ENCODE measurements at regions not wholly inside any gene's neighbourhood (a gene's known extent, or its start where the extent isn't known, plus 50 kb on each side); places are given as distances from the start of the nearest gene placed in this dataset.

DNA sequence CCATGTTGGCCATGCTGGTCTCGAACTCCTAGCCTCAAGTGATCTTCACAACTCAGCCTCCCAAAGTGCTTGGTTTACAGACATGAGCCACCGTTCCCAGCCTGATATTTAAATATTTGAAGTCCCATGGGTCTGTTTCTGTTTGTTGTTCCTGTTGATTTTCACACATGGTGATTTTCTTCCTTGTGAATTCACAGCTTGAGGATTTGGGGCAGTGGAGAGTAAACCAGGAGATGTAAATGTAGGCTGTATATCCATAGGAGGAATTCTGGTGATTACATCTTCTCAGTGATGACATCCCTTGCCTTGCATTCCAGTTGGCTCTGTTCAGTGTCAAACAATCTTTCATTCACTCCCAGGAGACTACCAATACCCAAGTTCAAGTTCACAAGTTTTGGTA lies 471.9 kb downstream of the KCTD12 start:
- DNase-seq: no peak

DNA sequence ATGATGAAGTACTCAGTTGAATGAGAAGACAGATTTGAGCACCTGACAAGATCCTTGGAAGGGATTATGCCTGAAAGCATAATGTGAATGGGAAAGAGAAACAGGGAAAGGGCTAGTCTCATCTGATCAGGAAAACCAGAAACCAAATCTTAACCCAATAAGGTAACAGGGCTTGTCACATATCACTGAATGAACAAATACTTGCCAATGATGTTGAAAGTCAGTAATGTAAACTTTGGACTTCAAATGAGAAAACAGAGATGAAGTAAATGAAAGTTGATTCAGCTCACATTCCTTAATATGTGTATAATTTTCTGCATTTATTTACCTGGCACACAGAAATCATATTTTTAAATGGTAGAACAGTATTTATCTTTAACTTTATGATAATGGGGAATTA lies 480.0 kb downstream of the KCTD12 start:
- no peak for DNase-seq

DNA sequence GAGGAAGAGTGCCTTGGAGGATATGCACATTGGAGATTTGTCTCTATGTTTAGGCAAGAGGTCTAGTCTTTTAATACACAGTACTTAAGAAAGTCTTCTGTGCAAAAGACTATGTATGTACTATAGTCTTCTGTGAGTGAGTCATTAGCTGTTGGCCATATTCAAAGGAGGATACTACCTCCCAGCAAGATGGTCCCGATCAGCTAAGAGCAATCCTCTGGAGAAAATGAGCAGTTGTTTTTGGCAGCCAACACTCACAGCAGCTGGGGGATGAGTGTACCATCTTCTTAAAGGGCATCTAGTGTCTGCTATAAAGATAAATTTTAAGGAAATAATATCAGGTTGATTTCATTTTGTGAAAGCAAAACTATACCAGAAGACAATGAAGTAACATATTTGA lies 487.8 kb downstream of the KCTD12 start:
- DNase-seq: no peak

DNA sequence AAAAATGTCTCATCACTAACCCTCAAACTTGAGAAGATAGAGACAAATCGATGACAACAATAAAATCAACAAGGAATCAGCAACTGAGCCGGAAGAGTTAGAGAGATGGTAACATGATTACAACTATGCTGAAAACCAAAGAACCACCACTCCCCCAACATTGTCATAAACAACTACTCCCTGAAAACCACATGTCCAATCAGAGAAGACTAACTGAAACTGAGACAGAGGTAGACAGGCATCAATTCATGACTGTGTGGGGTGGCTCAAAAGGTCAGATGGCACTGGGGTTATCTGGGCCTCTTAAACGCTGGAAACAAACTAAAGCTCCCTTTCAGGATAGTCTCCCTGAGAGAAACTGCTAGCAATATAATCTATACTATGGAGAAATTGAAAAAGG lies 488.8 kb downstream of the KCTD12 start:
- DNase-seq: no peak

DNA sequence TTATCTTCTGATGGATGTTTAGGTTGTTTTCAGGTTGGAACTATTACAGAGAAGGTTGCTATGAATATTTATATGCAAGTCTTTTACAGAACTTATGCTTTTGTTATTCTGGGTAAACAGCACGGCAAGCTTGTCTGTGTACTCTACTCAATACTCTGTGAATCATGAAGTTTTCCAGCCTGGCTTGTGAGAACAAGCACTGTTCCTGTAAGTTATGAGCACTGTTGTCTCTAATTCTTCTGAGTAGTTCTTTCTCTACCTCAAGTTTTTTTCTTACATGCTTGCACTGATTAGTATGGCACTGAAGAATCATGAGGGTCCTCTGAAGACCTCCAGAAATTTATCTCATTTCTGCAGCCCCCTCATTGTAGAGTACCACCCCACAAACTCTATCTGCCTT lies 496.9 kb downstream of the KCTD12 start:
- DNase-seq: no peak

DNA sequence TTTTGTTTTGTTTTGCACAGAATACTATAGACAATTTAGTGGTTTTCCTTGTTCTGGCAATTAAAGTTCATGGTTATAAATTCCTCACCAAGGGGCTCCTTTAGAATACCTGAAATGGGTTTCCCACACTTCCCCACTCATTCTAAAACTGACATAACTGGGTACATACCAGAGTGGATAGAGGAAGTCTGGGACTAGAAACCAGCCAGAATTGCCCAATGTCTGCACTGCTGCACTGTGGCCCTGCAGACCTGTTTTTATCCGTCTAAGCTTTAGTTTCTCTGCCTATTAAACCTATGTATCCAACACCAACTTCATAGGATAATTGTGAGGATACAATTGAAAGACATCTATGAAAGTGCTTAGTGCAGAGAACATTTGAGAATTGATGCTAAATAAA lies 498.6 kb downstream of the KCTD12 start:
- DNase-seq: no peak

DNA sequence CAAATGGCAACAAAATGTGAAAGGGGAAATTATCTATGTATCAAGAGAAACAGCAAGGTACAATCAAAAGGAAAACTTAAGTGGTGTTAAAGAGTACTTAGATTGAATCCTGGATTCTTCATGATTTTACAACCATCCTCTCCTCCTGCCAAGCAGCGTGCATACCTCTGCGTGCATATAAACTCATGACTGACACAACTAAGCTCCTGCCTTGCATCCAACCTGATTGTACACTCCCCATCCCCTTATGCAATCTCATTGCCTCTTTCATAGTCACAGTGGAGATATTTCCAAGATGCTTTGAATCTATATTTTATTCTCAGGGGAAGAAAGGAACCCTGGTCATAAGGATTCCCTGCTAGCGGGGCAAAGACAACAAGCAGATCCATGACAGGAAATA lies 499.9 kb downstream of the KCTD12 start:
- DNase-seq: no peak

DNA sequence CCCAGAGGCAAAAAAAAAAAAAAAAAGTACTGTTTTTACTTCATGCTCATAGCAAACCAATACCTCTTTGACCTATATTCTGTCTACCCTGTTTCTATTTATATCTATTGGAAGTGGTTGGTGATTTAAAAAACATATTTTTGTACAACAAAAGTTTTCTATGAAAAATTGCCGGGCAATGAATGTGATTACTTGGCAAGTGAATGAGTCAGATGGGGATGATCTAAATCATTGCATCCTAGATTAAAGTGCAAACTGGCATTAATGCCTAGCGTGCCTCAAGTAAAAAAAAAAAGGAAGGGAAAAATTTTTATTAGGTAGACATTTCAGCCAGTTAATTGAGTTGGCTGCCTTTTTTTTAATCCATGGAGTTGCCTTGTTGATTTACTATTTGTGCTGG lies 500.6 kb downstream of the KCTD12 start:
- DNase-seq: no peak

DNA sequence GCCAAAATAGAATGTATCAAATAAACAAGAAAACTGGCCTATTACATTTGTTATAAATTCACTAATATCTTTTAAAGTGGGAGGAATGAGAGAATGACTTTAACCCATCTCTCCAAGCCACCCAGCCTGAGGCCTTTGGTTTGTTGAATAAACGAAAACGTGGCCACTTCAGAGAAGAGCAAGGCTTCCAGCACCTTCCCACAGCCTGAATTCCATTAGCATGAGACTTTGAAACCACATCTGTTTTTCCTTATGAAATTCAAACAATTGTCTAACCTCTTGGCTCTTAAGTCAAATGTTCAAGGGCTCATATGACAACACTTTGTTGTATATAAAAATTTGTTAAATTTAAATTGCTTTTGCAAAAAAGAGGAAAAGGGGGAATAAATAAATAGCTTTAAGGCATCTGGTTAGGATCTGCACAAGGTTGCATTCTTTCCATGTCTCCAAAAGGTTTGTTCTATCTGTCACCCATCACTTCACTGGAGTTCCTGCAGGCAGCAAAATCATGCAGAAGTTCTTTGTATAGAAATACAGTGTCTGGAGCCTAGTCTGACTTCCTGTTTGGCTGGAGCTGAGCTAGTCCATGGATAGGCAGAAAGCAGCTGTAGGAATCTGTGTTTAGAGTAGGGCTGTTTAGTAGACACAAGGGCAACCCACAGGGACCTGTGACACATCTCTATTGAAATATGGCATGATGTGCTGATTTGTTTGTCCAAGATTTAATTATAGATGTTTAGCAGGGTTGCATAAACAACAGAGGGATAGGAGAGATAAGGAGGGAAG lies 502.3 kb downstream of the KCTD12 start:
- DNase-seq: no peak

DNA sequence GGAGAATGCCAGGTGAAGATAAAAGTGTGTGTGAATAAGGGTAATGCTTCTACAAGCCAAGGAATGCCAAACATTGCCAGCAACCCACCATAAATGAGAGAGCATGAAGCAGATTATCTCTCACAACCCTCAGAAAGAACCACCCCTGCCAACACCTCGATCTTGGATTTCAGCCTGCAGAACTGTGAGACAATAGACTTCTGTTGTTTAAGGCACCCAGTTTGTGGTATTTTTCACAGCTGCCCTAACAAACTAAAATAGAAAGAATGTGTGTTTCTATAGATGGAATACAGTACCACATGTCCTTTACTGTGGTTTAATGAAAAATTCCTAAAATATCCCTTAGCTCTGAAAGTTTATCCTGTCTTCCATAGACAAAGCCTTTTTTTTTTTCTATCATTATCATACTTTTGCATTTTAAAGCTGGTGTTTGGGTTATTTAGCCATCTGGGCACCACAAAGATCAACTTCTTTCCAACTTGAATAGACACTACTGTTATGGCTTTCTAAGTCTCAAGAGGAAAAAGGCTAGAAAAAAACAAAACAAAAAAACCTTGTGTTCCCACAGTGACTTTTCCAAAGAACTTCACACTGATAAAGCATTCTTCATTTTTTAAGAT lies 505.6 kb downstream of the KCTD12 start:
- DNase-seq: no peak

DNA sequence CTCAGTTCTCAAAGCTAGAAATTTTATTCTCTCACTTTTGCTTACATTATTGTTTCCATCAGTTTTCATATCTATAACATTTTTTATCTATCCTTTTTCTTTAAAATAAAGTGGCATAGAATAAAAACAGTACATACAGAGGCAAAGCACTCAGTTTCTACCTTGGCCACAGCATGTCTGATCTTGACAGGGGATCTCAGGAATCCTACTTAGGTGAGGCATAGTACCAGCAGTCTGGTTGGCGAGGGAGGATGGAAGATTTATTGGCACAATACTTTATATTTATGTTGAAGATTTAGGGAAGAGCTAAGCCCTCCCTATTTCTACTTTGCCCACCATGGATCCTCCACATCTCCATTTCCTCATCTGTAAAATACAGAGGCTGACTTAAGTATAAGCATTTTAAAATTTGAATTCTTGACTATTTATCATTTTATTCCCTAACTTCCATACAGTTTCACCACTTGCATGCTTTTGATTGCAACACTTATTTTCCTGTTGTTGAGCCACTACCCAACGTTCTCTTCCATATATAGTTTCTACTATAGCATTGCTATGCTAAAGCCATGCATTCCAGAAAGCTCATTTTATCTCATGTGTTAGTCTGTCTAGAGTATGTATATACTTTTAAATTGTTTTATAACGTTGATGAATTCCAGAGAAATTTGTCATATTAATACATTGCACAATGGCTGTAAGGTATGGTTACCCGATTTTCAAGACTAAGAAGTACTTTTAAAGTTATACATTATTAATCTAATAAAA lies 506.7 kb downstream of the KCTD12 start:
- DNase-seq: no peak

DNA sequence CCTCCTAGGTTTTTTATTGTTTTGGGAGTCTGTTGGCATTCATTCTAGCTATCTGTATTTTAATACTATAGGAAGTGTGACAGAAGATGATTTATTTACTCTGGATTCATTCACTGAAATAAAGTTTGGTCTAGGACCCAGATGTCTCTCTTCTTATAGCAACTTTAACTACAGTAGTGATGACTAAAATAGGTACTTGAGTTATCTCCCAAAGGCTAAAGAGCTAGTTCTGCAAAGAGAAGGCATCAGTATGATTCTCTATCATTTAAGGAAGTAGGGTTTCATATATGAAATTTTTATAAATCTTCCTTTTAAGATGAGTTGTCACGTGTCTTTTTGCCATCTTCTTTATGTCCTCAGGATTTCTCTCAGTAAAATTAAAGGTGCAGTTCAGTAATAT lies 507.4 kb downstream of the KCTD12 start:
- DNase-seq: no peak

DNA sequence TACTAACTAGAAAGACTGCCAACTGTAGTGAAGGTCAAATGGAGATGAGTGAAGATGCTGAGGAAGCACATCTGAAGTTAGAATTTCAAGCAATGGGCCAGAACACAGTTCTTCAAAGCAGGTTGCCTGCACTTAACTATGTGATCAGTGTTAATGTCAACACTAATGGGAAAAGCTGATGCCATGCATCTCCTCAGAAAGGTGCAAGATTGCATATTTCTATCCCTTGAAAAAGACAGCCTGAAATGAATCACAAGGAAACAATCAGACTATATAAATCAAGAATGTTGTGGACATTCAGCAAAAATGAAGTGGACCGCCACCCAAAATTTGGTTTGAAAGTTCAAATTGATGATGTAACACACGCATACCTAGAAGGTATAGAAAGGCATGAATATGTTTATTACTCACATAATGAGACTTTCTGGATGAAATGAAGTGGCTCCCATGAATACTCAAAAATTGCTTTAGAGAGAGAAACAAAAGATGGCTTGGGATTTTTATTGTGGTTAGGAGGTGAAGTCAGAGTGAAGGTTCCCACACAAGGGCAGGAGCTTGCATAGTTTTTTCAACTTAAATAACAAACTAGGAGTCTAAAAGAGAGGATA lies 522.4 kb downstream of the KCTD12 start:
- DNase-seq: no peak

DNA sequence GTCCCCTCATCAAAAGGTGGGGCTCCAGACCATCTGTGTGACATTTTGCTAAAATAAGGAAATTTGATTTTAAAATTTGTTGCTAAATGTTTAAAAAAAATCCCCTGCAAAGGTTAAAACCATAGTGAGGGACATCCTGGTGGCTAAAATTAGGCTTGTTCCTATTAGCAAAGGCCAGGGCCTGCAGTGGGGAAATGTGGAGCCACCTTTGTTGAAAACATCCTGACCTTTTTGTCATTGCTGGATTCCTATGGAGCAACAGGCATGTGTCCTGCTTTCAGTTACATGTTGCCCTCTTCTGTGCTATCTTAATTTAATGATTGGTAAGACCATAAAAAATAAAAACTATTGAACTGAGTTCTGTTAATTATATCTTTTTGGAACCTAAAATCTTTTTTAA lies 524.3 kb downstream of the KCTD12 start:
- DNase-seq: no peak

DNA sequence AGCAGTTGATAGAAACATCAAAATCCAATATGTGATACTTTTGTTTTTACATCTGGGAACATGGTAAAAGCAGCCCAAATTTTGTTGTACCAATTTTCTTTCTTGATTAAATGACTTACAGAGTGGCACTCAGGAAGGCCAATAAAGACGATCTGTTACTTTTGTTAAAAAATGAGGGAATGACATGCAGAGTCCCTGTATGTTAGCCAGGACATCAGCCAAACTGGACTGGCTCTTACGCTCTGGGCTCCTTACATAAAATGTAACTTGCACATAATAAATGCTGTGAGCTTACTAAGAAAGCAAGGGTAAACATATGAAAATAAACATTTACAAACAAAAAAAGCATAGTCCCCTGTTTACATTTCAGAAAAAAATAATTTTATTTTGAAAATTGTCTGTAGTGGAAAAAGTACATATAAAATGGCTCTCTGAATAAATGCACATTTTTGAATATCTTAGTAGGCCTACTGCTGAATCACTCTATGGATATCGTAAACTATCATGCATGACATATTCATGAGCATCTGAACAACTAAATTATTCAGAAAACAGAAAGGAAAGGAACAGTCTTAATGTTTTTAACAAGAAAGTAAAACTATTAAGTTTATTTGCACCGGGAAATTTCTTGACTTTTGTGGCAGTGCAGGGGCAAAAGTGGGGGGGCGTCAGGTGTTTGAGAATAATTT lies 534.5 kb downstream of the KCTD12 start:
- DNase-seq: no peak

DNA sequence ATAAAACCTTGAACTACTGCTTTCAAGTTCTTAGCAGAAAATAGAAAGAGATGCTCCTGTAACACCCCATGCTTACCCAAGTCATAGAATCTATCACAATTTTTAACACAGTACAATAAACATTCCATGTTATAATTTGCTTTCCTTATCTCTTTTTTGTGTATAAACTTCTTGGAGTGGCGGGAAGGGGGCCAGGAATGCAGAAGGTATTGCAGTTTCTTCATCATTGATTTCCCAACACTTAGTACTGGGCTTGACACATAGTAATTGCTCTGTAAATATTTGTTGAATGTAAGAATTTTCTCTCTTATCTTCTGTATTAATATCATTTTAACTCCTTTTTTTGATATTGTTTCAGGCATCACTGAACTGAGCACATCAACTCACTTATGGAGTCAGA lies 535.8 kb downstream of the KCTD12 start:
- no peak for DNase-seq

DNA sequence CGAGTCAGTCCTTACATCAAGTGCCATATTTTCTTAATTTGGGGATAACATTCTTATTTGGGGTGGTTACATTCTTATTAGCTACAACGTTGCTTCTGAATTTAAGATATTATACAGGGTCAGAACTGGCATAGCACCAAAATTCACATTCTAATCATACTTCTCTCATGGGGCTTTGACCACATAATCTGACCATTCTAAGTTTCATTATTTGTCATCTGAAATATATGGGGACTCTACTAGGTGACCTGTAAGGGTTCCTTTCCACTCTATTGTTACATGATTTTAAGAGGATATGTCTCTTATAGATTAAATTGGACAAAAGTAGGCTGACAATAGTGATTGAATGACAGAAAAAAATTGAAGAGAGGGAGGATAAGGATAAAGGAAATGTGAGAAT lies 536.5 kb downstream of the KCTD12 start:
- DNase-seq: no peak

DNA sequence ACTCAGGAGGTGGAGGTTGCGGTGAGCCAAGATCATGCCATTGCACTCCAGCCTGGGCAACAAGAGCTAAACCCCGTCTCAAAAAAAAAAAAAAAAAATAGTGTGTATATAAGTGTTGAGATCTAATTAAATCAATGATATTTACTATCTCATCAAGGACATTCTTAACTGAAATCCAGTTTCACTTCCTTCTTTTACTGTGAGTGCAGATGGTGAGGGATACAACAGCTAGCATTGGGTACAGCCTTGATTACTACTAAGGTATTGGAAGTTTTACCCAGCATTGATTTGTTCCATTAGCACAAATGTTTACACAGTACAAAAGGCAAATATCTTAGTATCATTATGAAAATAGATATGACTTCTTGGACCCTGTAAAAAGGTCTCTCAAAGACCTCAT lies 546.6 kb downstream of the KCTD12 start:
- DNase-seq: no peak

DNA sequence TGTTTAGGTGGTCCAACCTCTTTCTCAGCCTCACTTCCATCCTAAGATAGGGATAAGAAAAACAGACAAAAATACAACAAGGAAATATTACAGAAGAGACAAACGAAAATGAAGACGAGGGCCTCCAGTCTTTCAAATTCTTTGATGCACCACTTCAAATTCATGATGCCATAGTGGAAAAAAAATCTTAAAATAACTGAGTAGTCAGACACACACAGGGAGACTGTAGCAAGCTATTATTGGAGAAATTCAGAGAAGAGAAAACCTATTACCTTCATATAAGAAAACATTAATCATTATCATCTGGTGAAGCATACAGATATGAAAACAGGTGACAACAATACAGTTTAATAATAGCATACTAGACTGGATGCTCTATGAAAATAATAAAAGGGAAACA lies 548.2 kb downstream of the KCTD12 start:
- DNase-seq: no peak

DNA sequence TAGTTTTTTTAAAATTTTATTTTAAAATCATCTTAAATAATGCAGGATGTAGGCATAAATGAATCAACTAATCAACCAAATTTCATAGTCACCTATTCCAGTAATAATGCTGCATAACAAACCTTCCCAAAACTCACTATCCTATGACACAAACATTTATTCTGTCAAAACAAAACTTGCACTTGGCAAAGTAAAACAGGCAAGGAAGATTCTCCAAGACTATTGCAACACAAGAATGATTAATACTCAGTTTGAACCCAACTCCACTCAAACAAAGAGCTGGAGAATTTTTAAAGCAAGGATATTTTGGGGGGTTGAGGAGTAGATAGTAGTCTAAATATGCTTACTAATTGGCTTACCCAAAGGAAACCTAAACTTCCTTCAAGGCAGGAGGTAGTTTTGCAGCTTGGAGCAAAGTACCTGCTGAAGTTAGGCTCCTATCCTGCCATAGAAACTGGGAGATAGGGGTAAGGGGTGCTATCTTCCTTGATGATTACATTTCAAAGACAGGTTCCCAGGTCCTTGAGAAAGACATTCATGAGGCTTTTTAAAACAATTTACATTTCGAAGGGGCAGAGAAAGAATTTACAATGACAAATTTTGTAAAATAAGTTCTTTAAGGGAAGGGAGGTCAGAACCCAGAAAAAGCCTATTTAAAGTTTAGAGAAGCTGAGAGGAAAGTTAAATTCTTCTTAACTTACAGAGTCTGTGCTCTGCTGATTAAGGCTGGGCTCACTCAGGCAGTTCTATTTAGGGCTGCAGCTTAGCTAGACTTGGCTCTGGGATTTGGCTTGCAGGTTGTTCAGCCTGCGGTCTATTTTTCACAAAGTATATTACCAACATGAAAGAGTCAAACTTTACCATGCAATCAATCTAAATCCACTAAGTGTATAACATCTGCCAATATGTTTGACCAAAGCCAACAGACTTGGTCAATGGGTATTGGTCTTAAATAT lies 549.0 kb downstream of the KCTD12 start:
- DNase-seq: no peak

DNA sequence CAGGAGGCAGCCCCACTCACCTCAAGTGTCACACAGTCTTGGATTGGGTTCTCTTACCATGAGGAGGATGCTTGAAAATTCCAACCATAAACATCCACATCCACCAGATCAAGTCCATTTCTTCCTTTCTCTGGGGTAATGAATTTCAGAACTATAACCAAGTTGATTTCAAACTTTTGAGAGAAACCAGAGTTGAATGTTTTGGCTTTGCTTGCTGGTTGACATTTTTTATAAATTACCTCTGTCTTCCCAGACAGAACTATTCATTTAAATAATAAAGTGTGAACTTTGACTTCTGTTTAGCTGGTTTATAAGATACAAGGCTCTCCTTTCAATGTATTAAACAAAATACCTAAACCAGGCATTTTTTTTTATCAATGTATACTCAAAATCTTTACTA lies 550.7 kb downstream of the KCTD12 start:
- no peak for DNase-seq

Data from NCI-H1105 treated with DMSO at 0.1 percent for 48 hours (cell line).